ENCODE measurements at regions not wholly inside any gene's neighbourhood (a gene's known extent, or its start where the extent isn't known, plus 50 kb on each side); places are given as distances from the start of the nearest gene placed in this dataset.

- Mint-ChIP-seq H3K36me3 (ENCODE audit: low read depth) (no peaks in the 10 kb centered on the region), H3K27me3 (peaks cover 7% of the 10 kb centered on the region), H3K4me1 (ENCODE audit: low read depth) (no peaks in the 10 kb centered on the region), H3K27ac (no peak overlapping the region), H3K4me3 (no peak overlapping the region), H3K9me3 (peaks cover 4% of the 10 kb centered on the region)
- DNase-seq = no peak
Measured at GRCh38 chr5:155275222-155275621, 261.7 kb downstream of the KIF4B start.

GRCh38 chr5:155276231-155276630 lies 262.7 kb downstream of the KIF4B start:
- H3K27me3 Mint-ChIP-seq = peaks cover 9% of the 10 kb centered on the region
- no peak overlapping the region for H3K4me3 Mint-ChIP-seq
- H3K4me1 Mint-ChIP-seq (ENCODE audit: low read depth) = no peaks in the 10 kb centered on the region
- H3K36me3 Mint-ChIP-seq (ENCODE audit: low read depth) = no peaks in the 10 kb centered on the region
- no peak overlapping the region for H3K27ac Mint-ChIP-seq
- no peak for DNase-seq
- peaks cover 4% of the 10 kb centered on the region for H3K9me3 Mint-ChIP-seq

GRCh38 chr5:155278532-155278931 lies 265.0 kb downstream of the KIF4B start:
- Mint-ChIP-seq H3K27me3 (peaks cover 20% of the 10 kb centered on the region), H3K36me3 (ENCODE audit: low read depth) (no peaks in the 10 kb centered on the region), H3K9me3 (peaks cover 1% of the 10 kb centered on the region), H3K4me3 (no peak overlapping the region), H3K4me1 (ENCODE audit: low read depth) (no peaks in the 10 kb centered on the region), H3K27ac (no peak overlapping the region)
- DNase-seq = no peak

- H3K4me3 Mint-ChIP-seq = no peak overlapping the region
- no peaks in the 10 kb centered on the region for H3K9me3 Mint-ChIP-seq
- peaks cover 28% of the 10 kb centered on the region for H3K27me3 Mint-ChIP-seq
- no peaks in the 10 kb centered on the region for H3K4me1 Mint-ChIP-seq (ENCODE audit: low read depth)
- no peak for DNase-seq
- H3K27ac Mint-ChIP-seq = no peak overlapping the region
- H3K36me3 Mint-ChIP-seq (ENCODE audit: low read depth) = no peaks in the 10 kb centered on the region
Measured at GRCh38 chr5:155282503-155283107, 269.1 kb downstream of the KIF4B start.

- DNase-seq = no peak
- H3K4me3 Mint-ChIP-seq = no peak overlapping the region
- H3K27ac Mint-ChIP-seq = no peak overlapping the region
- no peaks in the 10 kb centered on the region for H3K4me1 Mint-ChIP-seq (ENCODE audit: low read depth)
- peaks cover 26% of the 10 kb centered on the region for H3K27me3 Mint-ChIP-seq
- H3K9me3 Mint-ChIP-seq = no peaks in the 10 kb centered on the region
- H3K36me3 Mint-ChIP-seq (ENCODE audit: low read depth) = no peaks in the 10 kb centered on the region
Measured at GRCh38 chr5:155285706-155286105, 272.2 kb downstream of the KIF4B start.

- Mint-ChIP-seq H3K9me3 (no peaks in the 10 kb centered on the region), H3K4me3 (no peak overlapping the region), H3K27ac (no peak overlapping the region), H3K36me3 (ENCODE audit: low read depth) (no peaks in the 10 kb centered on the region), H3K4me1 (ENCODE audit: low read depth) (no peaks in the 10 kb centered on the region), H3K27me3 (peaks cover 3% of the 10 kb centered on the region)
- no peak for DNase-seq
Measured at GRCh38 chr5:155290937-155291336, 277.4 kb downstream of the KIF4B start.

GRCh38 chr5:155293605-155294178 lies 280.1 kb downstream of the KIF4B start:
- H3K27ac Mint-ChIP-seq = no peak overlapping the region
- no peaks in the 10 kb centered on the region for H3K4me1 Mint-ChIP-seq (ENCODE audit: low read depth)
- no peak for DNase-seq

GRCh38 chr5:155295111-155295510 lies 281.6 kb downstream of the KIF4B start:
- Mint-ChIP-seq H3K27me3 (no peaks in the 10 kb centered on the region), H3K4me3 (no peak overlapping the region), H3K4me1 (ENCODE audit: low read depth) (no peaks in the 10 kb centered on the region), H3K9me3 (no peaks in the 10 kb centered on the region), H3K36me3 (ENCODE audit: low read depth) (no peaks in the 10 kb centered on the region), H3K27ac (no peak overlapping the region)
- DNase-seq = no peak

More at GRCh38 chr5:155293605-155294178, 280.1 kb downstream of the KIF4B start:
- Mint-ChIP-seq H3K36me3 (ENCODE audit: low read depth) (no peaks in the 10 kb centered on the region), H3K4me3 (no peak overlapping the region), H3K27me3 (no peaks in the 10 kb centered on the region), H3K9me3 (no peaks in the 10 kb centered on the region)

GRCh38 chr5:155299386-155300005 lies 285.9 kb downstream of the KIF4B start:
- Mint-ChIP-seq H3K27me3 (no peaks in the 10 kb centered on the region), H3K36me3 (ENCODE audit: low read depth) (no peaks in the 10 kb centered on the region), H3K9me3 (no peaks in the 10 kb centered on the region), H3K27ac (no peak overlapping the region), H3K4me3 (no peak overlapping the region), H3K4me1 (ENCODE audit: low read depth) (no peaks in the 10 kb centered on the region)
- no peak for DNase-seq

GRCh38 chr5:155303120-155303519 lies 289.6 kb downstream of the KIF4B start:
- no peak overlapping the region for H3K27ac Mint-ChIP-seq
- H3K4me3 Mint-ChIP-seq = no peak overlapping the region
- H3K9me3 Mint-ChIP-seq = no peaks in the 10 kb centered on the region
- DNase-seq = no peak
- H3K4me1 Mint-ChIP-seq (ENCODE audit: low read depth) = no peaks in the 10 kb centered on the region
- H3K36me3 Mint-ChIP-seq (ENCODE audit: low read depth) = no peaks in the 10 kb centered on the region
- no peaks in the 10 kb centered on the region for H3K27me3 Mint-ChIP-seq

- no peaks in the 10 kb centered on the region for H3K4me1 Mint-ChIP-seq (ENCODE audit: low read depth)
- H3K36me3 Mint-ChIP-seq (ENCODE audit: low read depth) = no peaks in the 10 kb centered on the region
- H3K27me3 Mint-ChIP-seq = no peaks in the 10 kb centered on the region
- no peak for DNase-seq
- H3K27ac Mint-ChIP-seq = no peak overlapping the region
- no peak overlapping the region for H3K4me3 Mint-ChIP-seq
- H3K9me3 Mint-ChIP-seq = no peaks in the 10 kb centered on the region
Measured at GRCh38 chr5:155307229-155307628, 293.7 kb downstream of the KIF4B start.

GRCh38 chr5:155308289-155308688 lies 294.7 kb downstream of the KIF4B start:
- H3K4me3 Mint-ChIP-seq = no peak overlapping the region
- DNase-seq = no peak
- no peaks in the 10 kb centered on the region for H3K9me3 Mint-ChIP-seq
- H3K36me3 Mint-ChIP-seq (ENCODE audit: low read depth) = no peaks in the 10 kb centered on the region
- H3K27me3 Mint-ChIP-seq = no peaks in the 10 kb centered on the region
- H3K4me1 Mint-ChIP-seq (ENCODE audit: low read depth) = no peaks in the 10 kb centered on the region
- H3K27ac Mint-ChIP-seq = no peak overlapping the region

GRCh38 chr5:155309021-155309746 lies 295.6 kb downstream of the KIF4B start:
- Mint-ChIP-seq H3K4me3 (no peak overlapping the region), H3K9me3 (no peaks in the 10 kb centered on the region), H3K27ac (no peak overlapping the region), H3K4me1 (ENCODE audit: low read depth) (no peaks in the 10 kb centered on the region), H3K27me3 (no peaks in the 10 kb centered on the region), H3K36me3 (ENCODE audit: low read depth) (no peaks in the 10 kb centered on the region)
- no peak for DNase-seq

GRCh38 chr5:155311721-155312120 lies 298.2 kb downstream of the KIF4B start:
- Mint-ChIP-seq H3K4me3 (no peak overlapping the region), H3K9me3 (no peaks in the 10 kb centered on the region), H3K27me3 (no peaks in the 10 kb centered on the region), H3K4me1 (ENCODE audit: low read depth) (no peaks in the 10 kb centered on the region), H3K36me3 (ENCODE audit: low read depth) (no peaks in the 10 kb centered on the region), H3K27ac (no peak overlapping the region)
- no peak for DNase-seq

GRCh38 chr5:155313518-155313917 lies 300.0 kb downstream of the KIF4B start:
- no peak overlapping the region for H3K27ac Mint-ChIP-seq
- no peaks in the 10 kb centered on the region for H3K27me3 Mint-ChIP-seq
- H3K4me3 Mint-ChIP-seq = no peak overlapping the region
- H3K4me1 Mint-ChIP-seq (ENCODE audit: low read depth) = no peaks in the 10 kb centered on the region
- no peak for DNase-seq
- H3K36me3 Mint-ChIP-seq (ENCODE audit: low read depth) = no peaks in the 10 kb centered on the region
- H3K9me3 Mint-ChIP-seq = no peaks in the 10 kb centered on the region
